Natural killer cell (primary cell): ENCODE measurements at regions not wholly inside any gene's neighbourhood (a gene's known extent, or its start where the extent isn't known, plus 50 kb on each side); places are given as distances from the start of the nearest gene placed in this dataset.

Experiments
- ATAC-seq, 3 donors: fragments of 150-1000 bp in 2 of 3; fragments of 200-7000 bp in 1 of 3; cut with Tn5 transposase; 1 replicate in 1 of 3; 2 replicates in 2 of 3; pipeline ENCODE4 v1.10.0; 2021; ENCODE audit warnings: mild to moderate bottlenecking in 2 of 3, moderate library complexity in 2 of 3
- DNase-seq, 2 donors: peaks; one replicate each; pipeline versions ENCODE4 v3.0.0 to v3.0.0-alpha.2; 2013 to 2021; ENCODE audit warnings: mixed read lengths in 1 of 2
- H3K27ac ChIP-seq: one replicate; pipeline ENCODE4 v1.5.1; 2013; ENCODE audit warnings: mild to moderate bottlenecking, low read length
- H3K27me3 ChIP-seq: one replicate; pipeline ENCODE4 v1.6.1; 2013; ENCODE audit warnings: low read length; ENCODE audit not compliant: control insufficient read depth, insufficient read depth
- H3K36me3 ChIP-seq: one replicate; pipeline ENCODE4 v1.6.1; 2013; ENCODE audit warnings: low read length; ENCODE audit not compliant: control insufficient read depth, insufficient read depth
- H3K4me1 ChIP-seq: one replicate; pipeline ENCODE4 v1.6.1; 2013; ENCODE audit warnings: low read length; ENCODE audit not compliant: control insufficient read depth, insufficient read depth
- H3K4me3 ChIP-seq: one replicate; pipeline ENCODE4 v1.5.1; 2013; ENCODE audit warnings: low read length
- H3K9me3 ChIP-seq: one replicate; pipeline ENCODE4 v1.6.1; 2013; ENCODE audit warnings: low read length; ENCODE audit not compliant: control insufficient read depth, insufficient read depth
- H3K27ac Mint-ChIP-seq, 2 donors: one replicate each; pipeline ENCODE4 v1.8.0; 2022; ENCODE audit warnings: mild to moderate bottlenecking in 2 of 2, mixed read lengths in 2 of 2, moderate library complexity in 1 of 2
- H3K27me3 Mint-ChIP-seq, 2 donors: one replicate each; pipeline ENCODE4 v1.8.0; 2022; ENCODE audit warnings: low read depth in 2 of 2, mixed read lengths in 2 of 2
- H3K36me3 Mint-ChIP-seq: one replicate; pipeline ENCODE4 v1.8.0; 2022; ENCODE audit warnings: mixed read lengths
- H3K4me1 Mint-ChIP-seq, 2 donors: one replicate each; pipeline ENCODE4 v1.8.0; 2022; ENCODE audit warnings: mixed read lengths in 2 of 2
- H3K4me3 Mint-ChIP-seq: one replicate; pipeline ENCODE4 v1.8.0; 2022; ENCODE audit warnings: mild to moderate bottlenecking, moderate library complexity, mixed read lengths
- H3K9me3 Mint-ChIP-seq, 2 donors: one replicate each; pipeline ENCODE4 v1.8.0; 2022; ENCODE audit warnings: mixed read lengths in 2 of 2
- CTCF ChIP-seq: fragments of 200-600 bp; IDR thresholded peaks from one replicate; pipeline ENCODE4 v1.8.0; 2022; ENCODE audit warnings: antibody characterized with exemption
- WGBS: methylation state at CpG from one replicate; pipeline ENCODE4 v1.1.7; 2013; ENCODE audit warnings: missing lambda C conversion rate; ENCODE audit not compliant: insufficient coverage; 5-methylcytosine and 5-hydroxymethylcytosine counted together
- intact Hi-C: fragments of 100-400 bp; cut with micrococcal nuclease; formaldehyde crosslinking; loops from one replicate; pipeline ENCODE4 v1.14.2; 2022

GRCh38 chr3:35223632-35224394 lies 415.5 kb upstream of the ARPP21 start:
- H3K36me3 Mint-ChIP-seq = no peaks in the 10 kb centered on the region
- ATAC-seq (no peak), DNase-seq (no peak)
- Histone ChIP-seq H3K27me3 (no peaks in the 10 kb centered on the region), H3K36me3 (no peaks in the 10 kb centered on the region), H3K4me1 (no peaks in the 10 kb centered on the region), H3K4me3 (no peak overlapping the region), H3K9me3 (peaks cover 4% of the 10 kb centered on the region), H3K27ac (no peak overlapping the region)
- H3K27ac Mint-ChIP-seq = no peak overlapping the region
- intact Hi-C loops = no loop called here
- no peak for TF ChIP-seq CTCF
- H3K9me3 Mint-ChIP-seq = peaks cover 10 to 19% of the 10 kb centered on the region in 2 donors
- WGBS = 88% methylated on average over 1 of the region's 1 CpG
- H3K4me3 Mint-ChIP-seq = no peak overlapping the region
- no peaks in the 10 kb centered on the region for H3K27me3 Mint-ChIP-seq
- H3K4me1 Mint-ChIP-seq = no peaks in the 10 kb centered on the region

GRCh38 chr3:35224565-35225295 lies 414.6 kb upstream of the ARPP21 start:
- H3K27ac ChIP-seq = no peak overlapping the region
- Mint-ChIP-seq H3K9me3 (peaks cover 8 to 20% of the 10 kb centered on the region in 2 donors), H3K36me3 (no peaks in the 10 kb centered on the region), H3K27ac (no peak overlapping the region), H3K27me3 (no peaks in the 10 kb centered on the region), H3K4me1 (no peaks in the 10 kb centered on the region), H3K4me3 (no peak overlapping the region)
- H3K27me3 ChIP-seq = no peaks in the 10 kb centered on the region
- H3K36me3 ChIP-seq = no peaks in the 10 kb centered on the region
- DNase-seq (no peak), ATAC-seq (no peak)
- no peak for TF ChIP-seq CTCF
- peaks cover 4% of the 10 kb centered on the region for H3K9me3 ChIP-seq
- no peak overlapping the region for H3K4me3 ChIP-seq
- H3K4me1 ChIP-seq = no peaks in the 10 kb centered on the region
- WGBS = 85% methylated on average over 3 of the region's 3 CpGs
- intact Hi-C loops = no loop called here

DNA sequence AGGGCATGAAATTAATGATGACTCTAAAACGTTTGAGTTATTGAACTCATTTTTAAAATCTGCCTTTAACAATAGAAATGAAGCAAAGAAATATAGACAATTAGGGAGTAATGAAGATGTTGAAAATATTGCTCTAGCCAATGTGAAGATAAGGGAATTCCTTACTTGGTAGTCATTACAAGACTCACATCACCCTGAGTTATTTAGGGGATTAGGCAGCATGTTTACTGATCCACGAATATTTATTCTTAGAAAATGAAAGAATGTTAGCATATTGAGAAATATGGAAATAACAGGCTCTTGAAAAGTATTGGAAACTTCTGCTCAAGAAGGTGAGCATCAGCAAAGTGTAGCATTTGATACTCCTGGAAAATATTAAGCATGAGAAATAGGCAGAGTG lies 398.1 kb upstream of the ARPP21 start:
- no peaks in the 10 kb centered on the region for H3K27me3 ChIP-seq
- intact Hi-C loops = no loop called here
- WGBS = 58% methylated on average over 1 of the region's 2 CpGs

More for the DNA sequence above, 398.1 kb upstream of the ARPP21 start:
- Mint-ChIP-seq H3K27me3 (no peaks in the 10 kb centered on the region), H3K36me3 (peaks cover 7% of the 10 kb centered on the region), H3K4me3 (no peak overlapping the region), H3K9me3 (peaks cover 7 to 10% of the 10 kb centered on the region in 2 donors), H3K27ac (no peak overlapping the region), H3K4me1 (no peaks in the 10 kb centered on the region)
- H3K4me1 ChIP-seq = no peaks in the 10 kb centered on the region
- no peaks in the 10 kb centered on the region for H3K9me3 ChIP-seq
- no peak overlapping the region for H3K27ac ChIP-seq
- ATAC-seq = no peak
- H3K36me3 ChIP-seq = no peaks in the 10 kb centered on the region
- DNase-seq = no peak
- TF ChIP-seq CTCF = no peak
- no peak overlapping the region for H3K4me3 ChIP-seq
